GM12865 (cell line): ENCODE measurements at regions not wholly inside any gene's neighbourhood (a gene's known extent, or its start where the extent isn't known, plus 50 kb on each side); places are given as distances from the start of the nearest gene placed in this dataset.

Experiments used
- DNase-seq: peaks from one replicate; pipeline ENCODE4 v3.0.0; 2010; ENCODE audit warnings: low read depth
- H3K4me3 ChIP-seq: 2 replicates; pipeline ENCODE4 v1.5.1; 2011; ENCODE audit warnings: mild to moderate bottlenecking, low read depth, low read length, control low read depth
- TF ChIP-seq, protein P1 (sequence below): IDR thresholded peaks from 2 replicates; pipeline ENCODE4 v1.5.1; 2011; ENCODE audit warnings: low read length, control low read depth, low read depth, inconsistent platforms; ENCODE audit not compliant: insufficient read depth; ENCODE audit errors: missing control alignments

- TF ChIP-seq, protein P1, sequence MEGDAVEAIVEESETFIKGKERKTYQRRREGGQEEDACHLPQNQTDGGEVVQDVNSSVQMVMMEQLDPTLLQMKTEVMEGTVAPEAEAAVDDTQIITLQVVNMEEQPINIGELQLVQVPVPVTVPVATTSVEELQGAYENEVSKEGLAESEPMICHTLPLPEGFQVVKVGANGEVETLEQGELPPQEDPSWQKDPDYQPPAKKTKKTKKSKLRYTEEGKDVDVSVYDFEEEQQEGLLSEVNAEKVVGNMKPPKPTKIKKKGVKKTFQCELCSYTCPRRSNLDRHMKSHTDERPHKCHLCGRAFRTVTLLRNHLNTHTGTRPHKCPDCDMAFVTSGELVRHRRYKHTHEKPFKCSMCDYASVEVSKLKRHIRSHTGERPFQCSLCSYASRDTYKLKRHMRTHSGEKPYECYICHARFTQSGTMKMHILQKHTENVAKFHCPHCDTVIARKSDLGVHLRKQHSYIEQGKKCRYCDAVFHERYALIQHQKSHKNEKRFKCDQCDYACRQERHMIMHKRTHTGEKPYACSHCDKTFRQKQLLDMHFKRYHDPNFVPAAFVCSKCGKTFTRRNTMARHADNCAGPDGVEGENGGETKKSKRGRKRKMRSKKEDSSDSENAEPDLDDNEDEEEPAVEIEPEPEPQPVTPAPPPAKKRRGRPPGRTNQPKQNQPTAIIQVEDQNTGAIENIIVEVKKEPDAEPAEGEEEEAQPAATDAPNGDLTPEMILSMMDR = no peak
- no peak overlapping the region for H3K4me3 ChIP-seq
- no peak for DNase-seq
Observed at GRCh38 chr22:27597703-27598444, 203.7 kb downstream of the MN1 start.

DNA sequence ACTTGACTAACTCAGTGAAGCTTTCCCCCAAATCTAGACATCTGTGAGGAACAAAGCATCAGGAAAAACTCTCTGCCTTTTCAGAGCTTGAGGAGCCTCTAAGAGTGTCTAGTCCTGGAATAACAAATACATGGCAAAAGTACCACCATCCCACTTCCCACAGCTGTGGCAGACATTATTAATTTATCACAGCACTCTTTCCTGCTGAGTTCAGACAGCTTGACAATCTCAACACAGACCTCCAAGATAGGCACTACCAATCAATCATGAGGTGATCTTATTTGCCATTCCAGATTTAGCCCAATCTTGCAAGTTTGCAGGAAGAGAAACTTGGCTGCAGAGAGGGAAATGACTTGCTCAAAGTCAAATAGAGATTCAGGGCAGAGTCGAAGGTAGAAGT is 202.8 kb downstream of the MN1 start:
- TF ChIP-seq, protein P1 = no peak
- H3K4me3 ChIP-seq = no peak overlapping the region
- no peak for DNase-seq

GRCh38 chr22:27601195-27601594 is 200.4 kb downstream of the MN1 start:
- no peak overlapping the region for H3K4me3 ChIP-seq
- TF ChIP-seq, protein P1 = no peak
- DNase-seq = no peak

DNA sequence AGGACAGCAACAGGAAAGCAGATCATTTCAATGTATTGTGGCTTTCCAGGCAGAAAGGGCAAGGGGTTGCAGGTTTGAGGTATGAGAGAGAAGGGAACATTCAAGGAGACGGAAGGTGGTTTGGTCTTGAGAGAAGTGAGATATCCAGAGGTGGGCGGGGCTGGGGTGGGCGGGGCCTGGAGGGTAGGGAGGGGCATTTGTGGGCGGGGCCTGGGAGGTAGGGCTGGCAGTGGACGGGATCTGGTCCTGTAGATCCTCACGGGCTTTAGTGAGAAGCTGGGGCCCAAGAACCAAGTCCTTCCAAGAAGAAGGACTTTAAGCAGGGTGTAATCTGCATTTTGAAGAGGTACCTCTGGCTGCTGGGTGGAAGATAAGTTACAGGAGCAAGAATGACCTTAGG is 199.2 kb downstream of the MN1 start:
- TF ChIP-seq, protein P1 = no peak
- no peak overlapping the region for H3K4me3 ChIP-seq
- DNase-seq = no peak

DNA sequence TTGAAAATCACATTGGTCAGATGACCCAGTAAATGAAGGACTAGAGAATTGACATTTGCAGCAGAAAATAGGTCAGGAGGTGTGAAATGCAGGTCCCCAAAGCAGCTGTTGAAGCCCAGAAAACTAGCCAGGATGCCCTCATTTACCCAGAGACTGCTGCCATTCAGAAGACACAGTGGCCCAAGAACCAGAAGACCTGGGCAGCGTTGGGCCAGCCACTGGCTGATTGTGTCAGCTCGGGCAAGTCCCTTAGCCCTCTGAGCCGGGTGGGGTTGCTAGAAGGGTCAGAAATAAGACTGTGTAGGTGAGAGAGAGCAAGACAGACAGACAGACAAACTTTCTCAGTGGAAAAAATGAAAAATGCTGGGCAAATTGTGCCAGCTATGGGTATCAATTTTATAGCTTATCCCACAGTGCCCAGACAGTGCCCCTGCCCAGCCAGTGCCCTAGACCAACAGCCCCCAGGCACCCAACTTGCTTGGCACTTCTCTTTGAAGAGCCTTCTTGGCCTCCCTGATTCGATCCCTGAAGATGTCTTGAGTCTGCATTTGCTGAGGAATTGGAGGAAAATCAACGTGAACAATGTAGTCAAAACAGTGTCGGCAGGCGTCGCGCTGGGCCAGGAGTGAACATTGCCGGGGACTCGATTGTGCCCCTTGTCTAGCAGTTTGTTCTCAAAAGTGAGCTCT is 198.3 kb downstream of the MN1 start:
- TF ChIP-seq, protein P1 = no peak
- no peak for DNase-seq
- no peak overlapping the region for H3K4me3 ChIP-seq

DNA sequence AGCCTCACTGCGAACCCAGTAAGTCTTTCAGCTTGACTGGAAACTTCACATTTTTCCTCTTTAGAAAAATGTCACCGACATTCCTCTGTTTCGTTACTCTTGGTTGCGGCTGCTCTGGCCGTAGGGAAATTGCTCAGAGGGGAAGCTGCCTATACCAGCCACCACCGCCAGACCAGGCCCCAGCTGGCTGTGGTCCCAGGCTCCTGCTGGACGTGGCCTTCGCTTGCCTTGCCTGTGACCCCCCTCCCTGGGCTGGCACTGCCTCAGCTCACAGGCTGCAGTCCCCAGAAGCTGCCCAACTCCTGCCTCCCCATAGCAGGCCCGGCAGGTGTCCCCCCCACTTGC is 197.8 kb downstream of the MN1 start:
- no peak for DNase-seq

More for the DNA sequence above, 197.8 kb downstream of the MN1 start:
- TF ChIP-seq, protein P1 = no peak
- no peak overlapping the region for H3K4me3 ChIP-seq
